OCI-LY3 (cell line): ENCODE measurements at regions not wholly inside any gene's neighbourhood (a gene's known extent, or its start where the extent isn't known, plus 50 kb on each side); places are given as distances from the start of the nearest gene placed in this dataset.
"Not testable (repeated sequence)": the region's sequence is repeated elsewhere in the genome, so short reads cannot be mapped to it uniquely, and the experiment has no call there.

Source experiments
- EZH2phosphoT487 ChIP-seq: fragments of 200-600 bp; shearing (Covaris generic); IDR thresholded peaks from 2 replicates; pipeline ENCODE4 v1.6.1; 2018; ENCODE audit warnings: antibody characterized with exemption, mixed run types, low read depth
- TF ChIP-seq, protein P1 (sequence below): fragments of 200-600, 300-600 bp; sonication (generic); IDR thresholded peaks from 2 replicates; pipeline ENCODE4 v1.5.1; 2014; ENCODE audit warnings: antibody characterized with exemption, low read length, low read depth

DNA sequence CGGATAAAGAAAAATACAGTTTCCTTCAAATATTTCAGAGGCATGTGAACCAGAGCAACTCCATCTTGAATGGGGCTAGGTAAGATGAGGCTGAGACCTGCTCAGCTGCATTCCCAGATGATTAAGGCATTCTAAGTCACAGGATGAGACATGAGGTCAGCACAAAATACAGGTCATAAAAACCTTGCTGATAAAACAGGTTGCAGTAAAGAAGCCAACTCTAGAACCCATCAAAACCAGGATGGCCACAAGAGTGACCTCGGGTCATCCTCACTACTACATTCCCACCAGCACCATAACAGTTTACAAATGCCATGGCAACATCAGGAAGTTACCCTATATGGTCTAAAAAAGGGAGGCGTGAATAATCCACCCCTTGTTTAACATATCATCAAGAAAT, 59.2 kb upstream of the TMEM108 start:
- TF ChIP-seq, protein P1, sequence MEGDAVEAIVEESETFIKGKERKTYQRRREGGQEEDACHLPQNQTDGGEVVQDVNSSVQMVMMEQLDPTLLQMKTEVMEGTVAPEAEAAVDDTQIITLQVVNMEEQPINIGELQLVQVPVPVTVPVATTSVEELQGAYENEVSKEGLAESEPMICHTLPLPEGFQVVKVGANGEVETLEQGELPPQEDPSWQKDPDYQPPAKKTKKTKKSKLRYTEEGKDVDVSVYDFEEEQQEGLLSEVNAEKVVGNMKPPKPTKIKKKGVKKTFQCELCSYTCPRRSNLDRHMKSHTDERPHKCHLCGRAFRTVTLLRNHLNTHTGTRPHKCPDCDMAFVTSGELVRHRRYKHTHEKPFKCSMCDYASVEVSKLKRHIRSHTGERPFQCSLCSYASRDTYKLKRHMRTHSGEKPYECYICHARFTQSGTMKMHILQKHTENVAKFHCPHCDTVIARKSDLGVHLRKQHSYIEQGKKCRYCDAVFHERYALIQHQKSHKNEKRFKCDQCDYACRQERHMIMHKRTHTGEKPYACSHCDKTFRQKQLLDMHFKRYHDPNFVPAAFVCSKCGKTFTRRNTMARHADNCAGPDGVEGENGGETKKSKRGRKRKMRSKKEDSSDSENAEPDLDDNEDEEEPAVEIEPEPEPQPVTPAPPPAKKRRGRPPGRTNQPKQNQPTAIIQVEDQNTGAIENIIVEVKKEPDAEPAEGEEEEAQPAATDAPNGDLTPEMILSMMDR: not testable (repeated sequence)
- not testable (repeated sequence) for TF ChIP-seq EZH2phosphoT487
